ENCODE measurements at regions not wholly inside any gene's neighbourhood (a gene's known extent, or its start where the extent isn't known, plus 50 kb on each side); places are given as distances from the start of the nearest gene placed in this dataset.
A peak's percentile ranks its signal among the peaks of the same experiment; 100 is the strongest.

DNA sequence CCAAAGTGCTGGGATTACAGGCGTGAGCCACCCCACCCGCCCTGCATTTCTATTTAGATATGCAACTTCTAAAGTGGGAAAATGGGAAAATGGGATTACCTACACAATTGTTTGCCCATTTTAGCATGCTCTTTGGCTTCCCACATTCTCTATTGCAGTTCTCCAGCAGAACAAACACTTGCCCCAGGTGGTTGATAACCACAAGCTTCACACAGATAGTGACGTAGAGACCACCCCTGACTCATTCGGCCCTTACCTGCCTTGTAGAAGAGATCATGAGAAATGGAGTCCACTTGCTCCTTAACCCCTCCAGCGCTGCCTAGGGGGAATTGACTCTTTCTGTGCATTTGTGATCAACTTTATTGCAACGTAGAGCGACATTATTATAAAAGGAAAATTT lies 83.2 kb upstream of the RAP2B start:
- no peak for DNase-seq (ENCODE audit: insufficient read length, low spot score)
- FAIRE-seq = no peak
- TF ChIP-seq PAX5 (IDR thresholded peaks at IDR 0.05; ENCODE audit: insufficient read depth, low read length, severe bottlenecking) (no peak), POLR2AphosphoS5 (IDR thresholded peaks at IDR 0.05; ENCODE audit: low read depth, low read length) (no peak), POU2F2 (IDR thresholded peaks at IDR 0.05; ENCODE audit: low read depth, low read length) (no peak), POLR2A (IDR thresholded peaks at IDR 0.05; ENCODE audit: low read depth, low read length) (no peak), SPI1 (IDR thresholded peaks at IDR 0.05; ENCODE audit: low read depth, low read length) (no peak), TAF1 (IDR thresholded peaks at IDR 0.05; ENCODE audit: low read depth, low read length) (no peak)

- no peak for TF ChIP-seq PAX5 (IDR thresholded peaks at IDR 0.05; ENCODE audit: insufficient read depth, low read length, severe bottlenecking)
- TF ChIP-seq TAF1 (IDR thresholded peaks at IDR 0.05; ENCODE audit: low read depth, low read length) = no peak
- no peak for TF ChIP-seq SPI1 (IDR thresholded peaks at IDR 0.05; ENCODE audit: low read depth, low read length)
- FAIRE-seq (no peak), DNase-seq (ENCODE audit: insufficient read length, low spot score) (no peak)
Observed at GRCh38 chr3:153079386-153079785, 82.6 kb upstream of the RAP2B start.

GRCh38 chr3:153080778-153081240 lies 81.2 kb upstream of the RAP2B start:
- TF ChIP-seq PAX5 (IDR thresholded peaks at IDR 0.05; ENCODE audit: insufficient read depth, low read length, severe bottlenecking) (no peak), POU2F2 (IDR thresholded peaks at IDR 0.05; ENCODE audit: low read depth, low read length) (no peak), POLR2A (IDR thresholded peaks at IDR 0.05; ENCODE audit: low read depth, low read length) (no peak)
- DNase-seq (ENCODE audit: insufficient read length, low spot score) (no peak), FAIRE-seq (no peak)

DNA sequence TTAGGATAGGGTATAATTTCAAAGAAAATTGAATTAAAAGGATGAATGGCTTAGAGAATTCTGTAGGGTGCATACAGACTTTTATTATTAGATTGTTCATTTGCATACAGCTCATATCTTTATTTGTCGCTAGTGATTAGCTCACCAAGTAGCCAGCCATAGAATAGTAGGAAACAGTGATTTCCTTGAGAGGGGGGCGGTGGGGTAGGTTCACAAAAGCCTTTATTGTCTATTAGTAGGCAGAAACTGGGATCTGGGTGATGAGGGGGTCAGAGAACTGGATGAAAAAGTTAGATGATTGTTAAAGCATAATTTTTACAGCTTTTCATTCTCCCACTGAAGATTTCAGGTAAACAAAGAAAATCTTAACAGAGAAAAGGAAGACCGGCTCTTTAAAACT lies 77.6 kb upstream of the RAP2B start:
- TF ChIP-seq POU2F2 (IDR thresholded peaks at IDR 0.05; ENCODE audit: low read depth, low read length) = no peak
- no peak for TF ChIP-seq POLR2AphosphoS5 (IDR thresholded peaks at IDR 0.05; ENCODE audit: low read depth, low read length)
- no peak for TF ChIP-seq POLR2A (IDR thresholded peaks at IDR 0.05; ENCODE audit: low read depth, low read length)
- DNase-seq (ENCODE audit: insufficient read length, low spot score) (no peak), FAIRE-seq (no peak)

- TF ChIP-seq POU2F2 (IDR thresholded peaks at IDR 0.05; ENCODE audit: low read depth, low read length) = no peak
- no peak for TF ChIP-seq TAF1 (IDR thresholded peaks at IDR 0.05; ENCODE audit: low read depth, low read length)
- TF ChIP-seq SPI1 (IDR thresholded peaks at IDR 0.05; ENCODE audit: low read depth, low read length) = no peak
- TF ChIP-seq POLR2AphosphoS5 (IDR thresholded peaks at IDR 0.05; ENCODE audit: low read depth, low read length) = no peak
- no peak for TF ChIP-seq PAX5 (IDR thresholded peaks at IDR 0.05; ENCODE audit: insufficient read depth, low read length, severe bottlenecking)
- no peak for TF ChIP-seq POLR2A (IDR thresholded peaks at IDR 0.05; ENCODE audit: low read depth, low read length)
- no peak for DNase-seq (ENCODE audit: insufficient read length, low spot score)
- no peak for FAIRE-seq
Observed at GRCh38 chr3:153087595-153088566, 74.1 kb upstream of the RAP2B start.

- DNase-seq (ENCODE audit: insufficient read length, low spot score) = no peak
- no peak for FAIRE-seq
- no peak for TF ChIP-seq SPI1 (IDR thresholded peaks at IDR 0.05; ENCODE audit: low read depth, low read length)
- no peak for TF ChIP-seq PAX5 (IDR thresholded peaks at IDR 0.05; ENCODE audit: insufficient read depth, low read length, severe bottlenecking)
Observed at GRCh38 chr3:153089620-153090019, 72.4 kb upstream of the RAP2B start.

- no peak for DNase-seq (ENCODE audit: insufficient read length, low spot score)
- TF ChIP-seq POLR2A (IDR thresholded peaks at IDR 0.05; ENCODE audit: low read depth, low read length) (no peak), POU2F2 (IDR thresholded peaks at IDR 0.05; ENCODE audit: low read depth, low read length) (no peak), PAX5 (IDR thresholded peaks at IDR 0.05; ENCODE audit: insufficient read depth, low read length, severe bottlenecking) (no peak), SPI1 (IDR thresholded peaks at IDR 0.05; ENCODE audit: low read depth, low read length) (no peak), POLR2AphosphoS5 (IDR thresholded peaks at IDR 0.05; ENCODE audit: low read depth, low read length) (no peak), TAF1 (IDR thresholded peaks at IDR 0.05; ENCODE audit: low read depth, low read length) (no peak)
- no peak for FAIRE-seq
Observed at GRCh38 chr3:153090973-153091372, 71.1 kb upstream of the RAP2B start.

DNA sequence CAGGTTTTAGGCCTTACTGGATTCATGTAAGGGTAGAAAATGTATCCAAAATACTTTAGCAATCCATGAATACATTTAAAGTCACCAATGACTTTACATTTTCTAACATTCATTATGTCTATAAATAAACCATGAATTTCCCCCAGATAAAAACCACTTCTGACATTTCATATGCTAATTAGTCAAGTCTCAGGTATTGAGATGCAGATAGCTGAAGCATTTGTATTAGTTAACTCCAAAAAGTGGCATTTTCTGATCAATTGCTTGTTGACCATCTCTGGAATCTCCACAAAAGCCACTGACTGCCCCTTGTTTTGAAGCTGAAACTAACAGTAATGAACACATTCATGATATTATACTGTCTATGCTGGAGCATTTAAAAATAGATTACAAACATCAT lies 68.4 kb upstream of the RAP2B start:
- FAIRE-seq (no peak), DNase-seq (ENCODE audit: insufficient read length, low spot score) (no peak)
- no peak for TF ChIP-seq POLR2AphosphoS5 (IDR thresholded peaks at IDR 0.05; ENCODE audit: low read depth, low read length)
- no peak for TF ChIP-seq POLR2A (IDR thresholded peaks at IDR 0.05; ENCODE audit: low read depth, low read length)
- no peak for TF ChIP-seq SPI1 (IDR thresholded peaks at IDR 0.05; ENCODE audit: low read depth, low read length)
- no peak for TF ChIP-seq PAX5 (IDR thresholded peaks at IDR 0.05; ENCODE audit: insufficient read depth, low read length, severe bottlenecking)
- no peak for TF ChIP-seq POU2F2 (IDR thresholded peaks at IDR 0.05; ENCODE audit: low read depth, low read length)
- no peak for TF ChIP-seq TAF1 (IDR thresholded peaks at IDR 0.05; ENCODE audit: low read depth, low read length)

DNA sequence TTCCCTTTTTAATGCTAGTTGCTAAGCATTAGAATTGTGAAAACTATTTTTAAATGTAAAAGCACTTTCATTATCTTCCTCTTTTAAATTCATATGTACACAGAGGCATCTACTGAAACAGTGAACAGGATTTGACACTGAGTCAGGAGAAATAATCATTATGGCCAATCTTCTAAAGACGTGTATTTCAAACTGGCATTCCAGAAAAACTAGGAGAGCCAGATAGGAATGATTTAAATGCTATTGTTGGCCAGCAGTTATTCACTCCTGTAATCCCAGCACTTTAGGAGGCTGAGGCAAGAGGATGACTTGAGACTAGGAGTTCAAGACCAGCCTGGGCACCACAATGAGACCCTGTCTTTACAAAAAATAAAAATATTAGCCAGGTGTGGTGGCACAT lies 67.6 kb upstream of the RAP2B start:
- TF ChIP-seq POU2F2 (IDR thresholded peaks at IDR 0.05; ENCODE audit: low read depth, low read length) (no peak), SPI1 (IDR thresholded peaks at IDR 0.05; ENCODE audit: low read depth, low read length) (no peak)
- DNase-seq (ENCODE audit: insufficient read length, low spot score) (no peak), FAIRE-seq (peak; percentile 52)

- no peak for DNase-seq (ENCODE audit: insufficient read length, low spot score)
- no peak for TF ChIP-seq POLR2AphosphoS5 (IDR thresholded peaks at IDR 0.05; ENCODE audit: low read depth, low read length)
- TF ChIP-seq SPI1 (IDR thresholded peaks at IDR 0.05; ENCODE audit: low read depth, low read length) = no peak
- TF ChIP-seq POU2F2 (IDR thresholded peaks at IDR 0.05; ENCODE audit: low read depth, low read length) = no peak
- no peak for TF ChIP-seq POLR2A (IDR thresholded peaks at IDR 0.05; ENCODE audit: low read depth, low read length)
- TF ChIP-seq TAF1 (IDR thresholded peaks at IDR 0.05; ENCODE audit: low read depth, low read length) = no peak
- no peak for TF ChIP-seq PAX5 (IDR thresholded peaks at IDR 0.05; ENCODE audit: insufficient read depth, low read length, severe bottlenecking)
- FAIRE-seq = no peak
Observed at GRCh38 chr3:153095441-153095840, 66.6 kb upstream of the RAP2B start.

Data from GM12891 (cell line).